OCI-LY1 (cell line): ENCODE measurements at regions not wholly inside any gene's neighbourhood (a gene's known extent, or its start where the extent isn't known, plus 50 kb on each side); places are given as distances from the start of the nearest gene placed in this dataset.

Experiments
- H2AFZ ChIP-seq: fragments of 200-600 bp; sonication (generic), shearing (Covaris generic); 2 replicates; pipeline ENCODE4 v1.6.0; 2014; ENCODE audit warnings: antibody characterized with exemption, mild to moderate bottlenecking, low read length
- H3F3A ChIP-seq: fragments of 200-600 bp; sonication (generic), shearing (Covaris generic); 2 replicates; pipeline ENCODE4 v1.6.0; 2014; ENCODE audit warnings: mild to moderate bottlenecking, antibody characterized with exemption, low read length, moderate library complexity; ENCODE audit not compliant: insufficient read depth
- H3K27ac ChIP-seq: fragments of 200-600 bp; sonication (generic); 2 replicates; pipeline ENCODE4 v1.5.1; 2014; ENCODE audit warnings: low read length, mixed run types, mild to moderate bottlenecking, low read depth; ENCODE audit not compliant: poor library complexity, severe bottlenecking
- H3K27me3 ChIP-seq: fragments of 200-600 bp; sonication (generic); 2 replicates; pipeline ENCODE4 v1.6.0; 2014; ENCODE audit warnings: antibody characterized with exemption, mild to moderate bottlenecking, low read length, moderate library complexity; ENCODE audit not compliant: insufficient read depth
- H3K36me3 ChIP-seq: fragments of 200-600 bp; sonication (generic); 2 replicates; pipeline ENCODE4 v1.6.1; 2014; ENCODE audit warnings: mild to moderate bottlenecking, antibody characterized with exemption, low read length, moderate library complexity, mixed read lengths; ENCODE audit not compliant: insufficient read depth
- H3K4me1 ChIP-seq: fragments of 200-600 bp; sonication (generic); 2 replicates; pipeline ENCODE4 v1.5.1; 2014; ENCODE audit warnings: mild to moderate bottlenecking, low read length, moderate library complexity; ENCODE audit not compliant: insufficient read depth, severe bottlenecking
- H3K4me2 ChIP-seq: fragments of 200-600 bp; sonication (generic), shearing (Covaris generic); 2 replicates; pipeline ENCODE4 v1.6.1; 2014; ENCODE audit warnings: low read length
- H3K4me3 ChIP-seq: fragments of 200-600 bp; sonication (generic); 2 replicates; pipeline ENCODE4 v1.5.1; 2014; ENCODE audit warnings: low read length, low read depth, mild to moderate bottlenecking, mixed read lengths; ENCODE audit not compliant: poor library complexity, severe bottlenecking
- H3K79me2 ChIP-seq: fragments of 200-600 bp; shearing (Covaris generic); 2 replicates; pipeline ENCODE4 v1.6.1; 2016; ENCODE audit warnings: mixed run types, low read length, mixed read lengths; ENCODE audit not compliant: insufficient read depth
- H3K9ac ChIP-seq: fragments of 200-600 bp; sonication (generic), shearing (Covaris generic); 2 replicates; pipeline ENCODE4 v1.6.1; 2014; ENCODE audit warnings: mild to moderate bottlenecking, low read length, mixed read lengths
- H3K9me2 ChIP-seq: fragments of 200-600 bp; sonication (generic), shearing (Covaris generic); 2 replicates; pipeline ENCODE4 v1.6.1; 2014; ENCODE audit warnings: low read depth, mild to moderate bottlenecking, low read length, mixed read lengths
- H3K9me3 ChIP-seq: fragments of 200-600 bp; shearing (Covaris generic); 2 replicates; pipeline ENCODE4 v1.6.1; 2014; ENCODE audit warnings: low read length, mixed read lengths
- H4K20me1 ChIP-seq: fragments of 200-600 bp; sonication (generic), shearing (Covaris generic); 2 replicates; pipeline ENCODE4 v1.6.0; 2016; ENCODE audit warnings: mild to moderate bottlenecking, low read length; ENCODE audit not compliant: insufficient read depth
- EZH2 ChIP-seq: fragments of 200-600 bp; sonication (generic), shearing (Covaris generic); IDR thresholded peaks from 2 replicates; pipeline ENCODE4 v1.8.0; 2017; ENCODE audit warnings: borderline replicate concordance, mixed run types, mild to moderate bottlenecking, antibody characterized with exemption, low read length, moderate library complexity, mixed read lengths
- TF ChIP-seq, protein P1 (sequence below): fragments of 200-600 bp; sonication (generic), shearing (Covaris generic); IDR thresholded peaks from 2 replicates; pipeline ENCODE4 v1.5.1; 2017; ENCODE audit warnings: mild to moderate bottlenecking, antibody characterized with exemption, low read length, moderate library complexity, mixed read lengths

DNA sequence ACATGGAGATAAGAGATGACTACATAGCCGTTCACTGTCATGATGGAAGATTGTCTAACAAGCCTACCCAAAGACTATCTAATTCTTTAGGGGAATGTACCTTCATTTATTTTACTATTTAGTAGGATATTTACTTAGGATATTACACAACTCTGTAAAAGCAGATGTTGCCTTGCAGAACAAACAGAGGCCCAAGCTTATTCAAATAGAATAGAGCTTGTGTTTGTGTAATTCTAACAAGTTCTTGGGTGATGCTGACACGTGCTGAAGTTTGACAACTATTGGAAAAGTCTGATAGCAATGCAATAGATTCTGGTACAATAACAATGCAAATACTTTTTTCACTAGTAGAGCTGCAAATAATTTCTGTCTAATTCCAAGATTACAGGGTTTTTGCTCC is 447.6 kb downstream of the TOX3 start:
- Histone ChIP-seq H3K4me2 (no peak overlapping the region), H3K27me3 (no peaks in the 10 kb centered on the region), H3K4me1 (no peaks in the 10 kb centered on the region), H3F3A (no peaks in the 10 kb centered on the region), H3K79me2 (no peaks in the 10 kb centered on the region), H2AFZ (no peak overlapping the region), H3K36me3 (no peaks in the 10 kb centered on the region), H3K27ac (no peak overlapping the region), H3K9me2 (no peaks in the 10 kb centered on the region), H3K9ac (no peak overlapping the region), H3K9me3 (no peaks in the 10 kb centered on the region), H3K4me3 (no peak overlapping the region), H4K20me1 (no peaks in the 10 kb centered on the region)
- TF ChIP-seq, protein P1, sequence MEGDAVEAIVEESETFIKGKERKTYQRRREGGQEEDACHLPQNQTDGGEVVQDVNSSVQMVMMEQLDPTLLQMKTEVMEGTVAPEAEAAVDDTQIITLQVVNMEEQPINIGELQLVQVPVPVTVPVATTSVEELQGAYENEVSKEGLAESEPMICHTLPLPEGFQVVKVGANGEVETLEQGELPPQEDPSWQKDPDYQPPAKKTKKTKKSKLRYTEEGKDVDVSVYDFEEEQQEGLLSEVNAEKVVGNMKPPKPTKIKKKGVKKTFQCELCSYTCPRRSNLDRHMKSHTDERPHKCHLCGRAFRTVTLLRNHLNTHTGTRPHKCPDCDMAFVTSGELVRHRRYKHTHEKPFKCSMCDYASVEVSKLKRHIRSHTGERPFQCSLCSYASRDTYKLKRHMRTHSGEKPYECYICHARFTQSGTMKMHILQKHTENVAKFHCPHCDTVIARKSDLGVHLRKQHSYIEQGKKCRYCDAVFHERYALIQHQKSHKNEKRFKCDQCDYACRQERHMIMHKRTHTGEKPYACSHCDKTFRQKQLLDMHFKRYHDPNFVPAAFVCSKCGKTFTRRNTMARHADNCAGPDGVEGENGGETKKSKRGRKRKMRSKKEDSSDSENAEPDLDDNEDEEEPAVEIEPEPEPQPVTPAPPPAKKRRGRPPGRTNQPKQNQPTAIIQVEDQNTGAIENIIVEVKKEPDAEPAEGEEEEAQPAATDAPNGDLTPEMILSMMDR, result no peak
- no peak for TF ChIP-seq EZH2

DNA sequence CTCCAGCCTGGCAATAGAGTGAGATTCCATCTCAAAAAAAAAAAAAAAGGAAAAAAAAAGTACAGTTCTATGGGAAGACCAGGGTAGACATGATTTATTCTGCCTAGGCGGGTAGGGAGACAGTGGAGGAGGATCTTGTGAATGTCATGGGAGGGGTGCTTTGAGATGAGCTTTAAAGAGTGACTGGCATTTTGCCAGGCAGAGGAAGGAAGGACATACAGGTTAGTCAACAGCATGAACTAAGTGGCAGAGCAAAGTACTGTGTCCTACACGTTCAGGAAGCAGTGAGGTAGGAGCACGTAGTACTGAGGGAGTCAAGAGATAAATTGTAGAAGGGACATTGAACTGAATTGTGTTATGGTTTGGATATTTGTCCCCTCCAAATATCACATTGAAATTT is 451.5 kb downstream of the TOX3 start:
- H4K20me1 ChIP-seq, result no peaks in the 10 kb centered on the region
- no peak overlapping the region for H3K4me2 ChIP-seq
- H3K27ac ChIP-seq, result no peak overlapping the region
- H3K9me3 ChIP-seq, result no peaks in the 10 kb centered on the region
- H3K4me3 ChIP-seq, result no peak overlapping the region
- no peaks in the 10 kb centered on the region for H3K4me1 ChIP-seq
- no peak overlapping the region for H3K9ac ChIP-seq
- no peak overlapping the region for H2AFZ ChIP-seq
- H3K36me3 ChIP-seq, result no peaks in the 10 kb centered on the region
- TF ChIP-seq, protein P1, result no peak
- TF ChIP-seq EZH2, result no peak
- H3K27me3 ChIP-seq, result no peaks in the 10 kb centered on the region
- H3F3A ChIP-seq, result no peaks in the 10 kb centered on the region
- H3K9me2 ChIP-seq, result no peaks in the 10 kb centered on the region
- no peaks in the 10 kb centered on the region for H3K79me2 ChIP-seq

DNA sequence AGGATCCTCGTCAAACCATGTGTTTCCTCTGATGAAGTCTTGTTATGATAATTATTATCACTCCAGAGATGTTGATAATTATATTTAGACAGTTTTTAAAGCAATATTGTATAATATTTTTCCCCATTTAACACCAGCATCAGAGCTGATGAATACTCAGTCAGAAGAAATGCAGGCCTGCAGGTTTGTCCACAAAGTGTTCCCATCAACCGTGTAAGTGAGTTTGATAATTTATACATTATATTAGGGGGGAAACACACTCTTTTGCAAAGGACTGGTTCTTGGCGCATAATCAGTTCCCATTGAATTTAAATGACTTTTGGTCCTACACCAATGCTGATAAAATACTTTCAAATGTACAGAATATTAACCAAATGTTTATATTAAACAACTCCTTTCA is 454.8 kb downstream of the TOX3 start:
- no peaks in the 10 kb centered on the region for H3K4me1 ChIP-seq
- no peaks in the 10 kb centered on the region for H3K9me3 ChIP-seq
- no peaks in the 10 kb centered on the region for H3K9me2 ChIP-seq
- no peaks in the 10 kb centered on the region for H3K36me3 ChIP-seq
- no peak overlapping the region for H3K4me2 ChIP-seq
- TF ChIP-seq, protein P1, result no peak
- TF ChIP-seq EZH2, result no peak
- no peaks in the 10 kb centered on the region for H3K27me3 ChIP-seq
- H3K4me3 ChIP-seq, result no peak overlapping the region
- no peaks in the 10 kb centered on the region for H4K20me1 ChIP-seq
- H2AFZ ChIP-seq, result no peak overlapping the region
- H3K9ac ChIP-seq, result no peak overlapping the region
- H3K79me2 ChIP-seq, result no peaks in the 10 kb centered on the region
- H3K27ac ChIP-seq, result no peak overlapping the region
- no peaks in the 10 kb centered on the region for H3F3A ChIP-seq
